ENCODE measurements at regions not wholly inside any gene's neighbourhood (a gene's known extent, or its start where the extent isn't known, plus 50 kb on each side); places are given as distances from the start of the nearest gene placed in this dataset.

GRCh38 chr1:112285746-112286145 is 110.3 kb upstream of the CTTNBP2NL start:
- H3K79me2 ChIP-seq (ENCODE audit: control insufficient read depth, insufficient read depth, low read length), result no peaks in the 10 kb centered on the region
- no peak overlapping the region for H2AFZ ChIP-seq (ENCODE audit: low read length)
- TF ChIP-seq EZH2 (IDR thresholded peaks at IDR 0.05; ENCODE audit: low read length, missing control alignments), result no peak
- no peak for TF ChIP-seq CTCF (conservative IDR thresholded peaks at IDR 0.05 in 1 of 2, IDR thresholded peaks at IDR 0.05 in 1 of 2; ENCODE audit: low read depth in 1 of 2, low read length in 2 of 2)
- H3K4me3 ChIP-seq (replicated peaks in 1 of 4; ENCODE audit: control extremely low read depth in 1 of 4, insufficient read depth in 1 of 4, low read depth in 3 of 4, low read length in 4 of 4), result no peak overlapping the region
- no peaks in the 10 kb centered on the region for H4K20me1 ChIP-seq (ENCODE audit: control insufficient read depth, extremely low read depth, insufficient read depth, low read length)
- H3K27ac ChIP-seq (ENCODE audit: insufficient read depth, low read length), result no peak overlapping the region
- no peaks in the 10 kb centered on the region for H3K36me3 ChIP-seq (ENCODE audit: control insufficient read depth, insufficient read depth, low read length)
- no peaks in the 10 kb centered on the region for H3K9me3 ChIP-seq (ENCODE audit: control insufficient read depth, insufficient read depth, low read depth, low read length)
- no peak overlapping the region for H3K4me2 ChIP-seq (ENCODE audit: extremely low read depth, insufficient read depth, low read length)
- DNase-seq (ENCODE audit: low read depth in 2 of 2), result no peak
- H3K9ac ChIP-seq (ENCODE audit: insufficient read depth, low read length), result no peak overlapping the region
- no peaks in the 10 kb centered on the region for H3K4me1 ChIP-seq (ENCODE audit: control insufficient read depth, extremely low read depth, insufficient read depth, low read length)
- H3K27me3 ChIP-seq (ENCODE audit: control insufficient read depth, insufficient read depth, low read length), result no peaks in the 10 kb centered on the region

GRCh38 chr1:112296908-112297307 is 99.1 kb upstream of the CTTNBP2NL start:
- Histone ChIP-seq H3K27me3 (ENCODE audit: control insufficient read depth, insufficient read depth, low read length) (no peaks in the 10 kb centered on the region), H3K9ac (ENCODE audit: insufficient read depth, low read length) (no peak overlapping the region), H3K79me2 (ENCODE audit: control insufficient read depth, insufficient read depth, low read length) (no peaks in the 10 kb centered on the region), H3K4me1 (ENCODE audit: control insufficient read depth, extremely low read depth, insufficient read depth, low read length) (no peaks in the 10 kb centered on the region), H4K20me1 (ENCODE audit: control insufficient read depth, extremely low read depth, insufficient read depth, low read length) (no peaks in the 10 kb centered on the region), H3K4me2 (ENCODE audit: extremely low read depth, insufficient read depth, low read length) (no peak overlapping the region), H3K36me3 (ENCODE audit: control insufficient read depth, insufficient read depth, low read length) (no peaks in the 10 kb centered on the region), H2AFZ (ENCODE audit: low read length) (no peak overlapping the region), H3K9me3 (ENCODE audit: control insufficient read depth, insufficient read depth, low read depth, low read length) (no peaks in the 10 kb centered on the region), H3K27ac (ENCODE audit: insufficient read depth, low read length) (no peak overlapping the region), H3K4me3 (replicated peaks in 1 of 4; ENCODE audit: control extremely low read depth in 1 of 4, insufficient read depth in 1 of 4, low read depth in 3 of 4, low read length in 4 of 4) (no peak overlapping the region)
- TF ChIP-seq EZH2 (IDR thresholded peaks at IDR 0.05; ENCODE audit: low read length, missing control alignments) (no peak), CTCF (conservative IDR thresholded peaks at IDR 0.05 in 1 of 2, IDR thresholded peaks at IDR 0.05 in 1 of 2; ENCODE audit: low read depth in 1 of 2, low read length in 2 of 2) (no peak)
- peak; percentile 11 to 66 for DNase-seq (ENCODE audit: low read depth in 2 of 2)

GRCh38 chr1:112297536-112297935 is 98.5 kb upstream of the CTTNBP2NL start:
- Histone ChIP-seq H3K4me2 (ENCODE audit: extremely low read depth, insufficient read depth, low read length) (no peak overlapping the region), H3K27ac (ENCODE audit: insufficient read depth, low read length) (no peak overlapping the region)
- peak in 1 of 2 donors; percentile 7 for DNase-seq (ENCODE audit: low read depth in 2 of 2)

More at GRCh38 chr1:112297536-112297935, 98.5 kb upstream of the CTTNBP2NL start:
- H3K79me2 ChIP-seq (ENCODE audit: control insufficient read depth, insufficient read depth, low read length), result no peaks in the 10 kb centered on the region
- H3K4me1 ChIP-seq (ENCODE audit: control insufficient read depth, extremely low read depth, insufficient read depth, low read length), result no peaks in the 10 kb centered on the region
- no peak overlapping the region for H3K9ac ChIP-seq (ENCODE audit: insufficient read depth, low read length)
- H3K9me3 ChIP-seq (ENCODE audit: control insufficient read depth, insufficient read depth, low read depth, low read length), result no peaks in the 10 kb centered on the region
- no peaks in the 10 kb centered on the region for H3K36me3 ChIP-seq (ENCODE audit: control insufficient read depth, insufficient read depth, low read length)
- TF ChIP-seq EZH2 (IDR thresholded peaks at IDR 0.05; ENCODE audit: low read length, missing control alignments), result no peak
- TF ChIP-seq CTCF (conservative IDR thresholded peaks at IDR 0.05 in 1 of 2, IDR thresholded peaks at IDR 0.05 in 1 of 2; ENCODE audit: low read depth in 1 of 2, low read length in 2 of 2), result no peak
- H2AFZ ChIP-seq (ENCODE audit: low read length), result no peak overlapping the region
- H4K20me1 ChIP-seq (ENCODE audit: control insufficient read depth, extremely low read depth, insufficient read depth, low read length), result no peaks in the 10 kb centered on the region
- no peaks in the 10 kb centered on the region for H3K27me3 ChIP-seq (ENCODE audit: control insufficient read depth, insufficient read depth, low read length)
- no peak overlapping the region for H3K4me3 ChIP-seq (replicated peaks in 1 of 4; ENCODE audit: control extremely low read depth in 1 of 4, insufficient read depth in 1 of 4, low read depth in 3 of 4, low read length in 4 of 4)

Measured in fibroblast of lung (primary cell).